ENCODE measurements at regions not wholly inside any gene's neighbourhood (a gene's known extent, or its start where the extent isn't known, plus 50 kb on each side); places are given as distances from the start of the nearest gene placed in this dataset.
"Not testable (repeated sequence)": the region's sequence is repeated elsewhere in the genome, so short reads cannot be mapped to it uniquely, and the experiment has no call there.

- DNase-seq (ENCODE audit: low spot score) = no peak
Observed at GRCh38 chr2:194380011-194380410, 1277.0 kb upstream of the SLC39A10 start.

GRCh38 chr2:194367390-194367789, 1289.6 kb upstream of the SLC39A10 start:
- not testable (repeated sequence) for DNase-seq (ENCODE audit: low spot score)

GRCh38 chr2:194363878-194364277, 1293.1 kb upstream of the SLC39A10 start:
- DNase-seq (ENCODE audit: low spot score) = no peak

- no peak for DNase-seq (ENCODE audit: low spot score)
Observed at GRCh38 chr2:194363295-194363694, 1293.7 kb upstream of the SLC39A10 start.

GRCh38 chr2:194352505-194352904, 1304.5 kb upstream of the SLC39A10 start:
- no peak for DNase-seq (ENCODE audit: low spot score)

- no peak for DNase-seq (ENCODE audit: low spot score)
Observed at GRCh38 chr2:194346193-194346592, 1310.8 kb upstream of the SLC39A10 start.

GRCh38 chr2:194345347-194345746, 1311.7 kb upstream of the SLC39A10 start:
- no peak for DNase-seq (ENCODE audit: low spot score)

- DNase-seq (ENCODE audit: low spot score) = no peak
Observed at GRCh38 chr2:194343167-194343566, 1313.9 kb upstream of the SLC39A10 start.

- no peak for DNase-seq (ENCODE audit: low spot score)
Observed at GRCh38 chr2:194332799-194333490, 1324.1 kb upstream of the SLC39A10 start.

GRCh38 chr2:194328456-194328855, 1328.6 kb upstream of the SLC39A10 start:
- DNase-seq (ENCODE audit: low spot score) = no peak

GRCh38 chr2:194327196-194327888, 1329.7 kb upstream of the SLC39A10 start:
- DNase-seq (ENCODE audit: low spot score) = no peak

GRCh38 chr2:194323740-194324139, 1333.3 kb upstream of the SLC39A10 start:
- DNase-seq (ENCODE audit: low spot score) = no peak

- DNase-seq (ENCODE audit: low spot score) = no peak
Observed at GRCh38 chr2:194320520-194320919, 1336.5 kb upstream of the SLC39A10 start.

- no peak for DNase-seq (ENCODE audit: low spot score)
Observed at GRCh38 chr2:194319222-194319992, 1337.6 kb upstream of the SLC39A10 start.

GRCh38 chr2:194314042-194314441, 1343.0 kb upstream of the SLC39A10 start:
- no peak for DNase-seq (ENCODE audit: low spot score)

GRCh38 chr2:194304191-194304590, 1352.8 kb upstream of the SLC39A10 start:
- DNase-seq (ENCODE audit: low spot score) = no peak

GRCh38 chr2:194301946-194302345, 1355.1 kb upstream of the SLC39A10 start:
- DNase-seq (ENCODE audit: low spot score) = no peak

- DNase-seq (ENCODE audit: low spot score) = no peak
Observed at GRCh38 chr2:194294156-194294555, 1362.9 kb upstream of the SLC39A10 start.

- DNase-seq (ENCODE audit: low spot score) = no peak
Observed at GRCh38 chr2:194291104-194291503, 1365.9 kb upstream of the SLC39A10 start.

GRCh38 chr2:194289712-194290346, 1367.2 kb upstream of the SLC39A10 start:
- no peak for DNase-seq (ENCODE audit: low spot score)

- not testable (repeated sequence) for DNase-seq (ENCODE audit: low spot score)
Observed at GRCh38 chr2:194276667-194277066, 1380.4 kb upstream of the SLC39A10 start.

- no peak for DNase-seq (ENCODE audit: low spot score)
Observed at GRCh38 chr2:194271293-194271961, 1385.6 kb upstream of the SLC39A10 start.

All from hematopoietic multipotent progenitor cell treated with erythropoietin and hydrocortisone succinate and interleukin-3 and kit ligand, for 15 days (in vitro differentiated cells).